Stimulated activated effector memory CD8-positive, alpha-beta T cell treated with anti-CD3 and anti-CD28 coated beads, Interleukin-12 subunit alpha, Interleukin-12 subunit beta, amount 100 ng/mL, for 72 hours (primary cell): ENCODE measurements at regions not wholly inside any gene's neighbourhood (a gene's known extent, or its start where the extent isn't known, plus 50 kb on each side); places are given as distances from the start of the nearest gene placed in this dataset.
"Not testable (repeated sequence)": the region's sequence is repeated elsewhere in the genome, so short reads cannot be mapped to it uniquely, and the experiment has no call there.

Experiments used
- ATAC-seq: fragments of 150-1000 bp; cut with Tn5 transposase; 2 replicates; pipeline ENCODE4 v1.10.0; 2021
- DNase-seq, 2 donors: peaks; one replicate each; pipeline ENCODE4 v3.0.0; 2021 to 2022; ENCODE audit warnings: low spot score in 2 of 2
- H3K27ac Mint-ChIP-seq: one replicate; pipeline ENCODE4 v1.8.0; 2022; ENCODE audit warnings: mild to moderate bottlenecking, mixed read lengths
- H3K36me3 Mint-ChIP-seq: one replicate; pipeline ENCODE4 v1.8.0; 2022; ENCODE audit warnings: mild to moderate bottlenecking, mixed read lengths
- H3K4me1 Mint-ChIP-seq: one replicate; pipeline ENCODE4 v1.8.0; 2022; ENCODE audit warnings: mixed read lengths
- H3K4me3 Mint-ChIP-seq: one replicate; pipeline ENCODE4 v1.8.0; 2022; ENCODE audit warnings: mild to moderate bottlenecking, mixed read lengths
- H3K9me3 Mint-ChIP-seq: one replicate; pipeline ENCODE4 v1.8.0; 2022; ENCODE audit warnings: mixed read lengths

- H3K36me3 Mint-ChIP-seq, H3K4me1 Mint-ChIP-seq, H3K4me3 Mint-ChIP-seq, H3K27ac Mint-ChIP-seq, ATAC-seq, DNase-seq: not testable (repeated sequence)
- peaks cover 18% of the 10 kb centered on the region for H3K9me3 Mint-ChIP-seq
Measured at GRCh38 chr5:174498575-174498974, 225.8 kb upstream of the MSX2 start.

- ATAC-seq = no peak
- no peak overlapping the region for H3K27ac Mint-ChIP-seq
- DNase-seq = no peak
- H3K4me1 Mint-ChIP-seq = no peaks in the 10 kb centered on the region
- no peak overlapping the region for H3K4me3 Mint-ChIP-seq
- peaks cover 16% of the 10 kb centered on the region for H3K9me3 Mint-ChIP-seq
- H3K36me3 Mint-ChIP-seq = no peaks in the 10 kb centered on the region
Measured at GRCh38 chr5:174500636-174501035, 223.7 kb upstream of the MSX2 start.

GRCh38 chr5:174501461-174502069 lies 222.8 kb upstream of the MSX2 start:
- DNase-seq = no peak
- Mint-ChIP-seq H3K4me3 (no peak overlapping the region), H3K36me3 (no peaks in the 10 kb centered on the region), H3K9me3 (peaks cover 16% of the 10 kb centered on the region), H3K4me1 (no peaks in the 10 kb centered on the region), H3K27ac (no peak overlapping the region)
- ATAC-seq = no peak

GRCh38 chr5:174503086-174503460 lies 221.3 kb upstream of the MSX2 start:
- no peak overlapping the region for H3K4me3 Mint-ChIP-seq
- H3K9me3 Mint-ChIP-seq = peaks cover 13% of the 10 kb centered on the region
- no peak for DNase-seq
- H3K27ac Mint-ChIP-seq = no peak overlapping the region
- ATAC-seq = no peak
- H3K4me1 Mint-ChIP-seq = no peaks in the 10 kb centered on the region
- no peaks in the 10 kb centered on the region for H3K36me3 Mint-ChIP-seq

GRCh38 chr5:174503461-174504265 lies 220.7 kb upstream of the MSX2 start:
- Mint-ChIP-seq H3K27ac (no peak overlapping the region), H3K4me1 (no peaks in the 10 kb centered on the region), H3K4me3 (no peak overlapping the region), H3K36me3 (no peaks in the 10 kb centered on the region), H3K9me3 (peaks cover 11% of the 10 kb centered on the region)
- ATAC-seq = no peak
- no peak for DNase-seq

GRCh38 chr5:174504266-174504726 lies 220.1 kb upstream of the MSX2 start:
- no peak overlapping the region for H3K27ac Mint-ChIP-seq
- no peak overlapping the region for H3K4me3 Mint-ChIP-seq
- ATAC-seq (no peak), DNase-seq (no peak)
- no peaks in the 10 kb centered on the region for H3K36me3 Mint-ChIP-seq
- H3K9me3 Mint-ChIP-seq = peaks cover 14% of the 10 kb centered on the region
- no peaks in the 10 kb centered on the region for H3K4me1 Mint-ChIP-seq

- no peaks in the 10 kb centered on the region for H3K4me1 Mint-ChIP-seq
- ATAC-seq (no peak), DNase-seq (no peak)
- peaks cover 6% of the 10 kb centered on the region for H3K9me3 Mint-ChIP-seq
- H3K27ac Mint-ChIP-seq = no peak overlapping the region
- no peaks in the 10 kb centered on the region for H3K36me3 Mint-ChIP-seq
- no peak overlapping the region for H3K4me3 Mint-ChIP-seq
Measured at GRCh38 chr5:174505621-174506020, 218.8 kb upstream of the MSX2 start.

- not testable (repeated sequence) for H3K4me3 Mint-ChIP-seq, ATAC-seq
Measured at GRCh38 chr5:174510782-174511453, 213.5 kb upstream of the MSX2 start.

GRCh38 chr5:174511714-174512253 lies 212.6 kb upstream of the MSX2 start:
- H3K4me1 Mint-ChIP-seq = no peaks in the 10 kb centered on the region
- no peak for ATAC-seq
- H3K9me3 Mint-ChIP-seq = peaks cover 9% of the 10 kb centered on the region
- H3K27ac Mint-ChIP-seq = no peak overlapping the region
- H3K4me3 Mint-ChIP-seq = no peak overlapping the region
- no peak for DNase-seq
- no peaks in the 10 kb centered on the region for H3K36me3 Mint-ChIP-seq

More at GRCh38 chr5:174510782-174511453, 213.5 kb upstream of the MSX2 start:
- not testable (repeated sequence) for H3K36me3 Mint-ChIP-seq, H3K9me3 Mint-ChIP-seq, DNase-seq, H3K4me1 Mint-ChIP-seq, H3K27ac Mint-ChIP-seq

GRCh38 chr5:174514325-174514724 lies 210.1 kb upstream of the MSX2 start:
- no peaks in the 10 kb centered on the region for H3K4me1 Mint-ChIP-seq
- no peak for DNase-seq
- ATAC-seq = no peak
- peaks cover 5% of the 10 kb centered on the region for H3K9me3 Mint-ChIP-seq
- H3K27ac Mint-ChIP-seq = no peak overlapping the region
- H3K36me3 Mint-ChIP-seq = no peaks in the 10 kb centered on the region
- no peak overlapping the region for H3K4me3 Mint-ChIP-seq

- Mint-ChIP-seq H3K4me3 (no peak overlapping the region), H3K4me1 (no peaks in the 10 kb centered on the region), H3K36me3 (no peaks in the 10 kb centered on the region), H3K9me3 (peaks cover 5% of the 10 kb centered on the region), H3K27ac (no peak overlapping the region)
- DNase-seq (no peak), ATAC-seq (no peak)
Measured at GRCh38 chr5:174514983-174515394, 209.4 kb upstream of the MSX2 start.

GRCh38 chr5:174516741-174517140 lies 207.6 kb upstream of the MSX2 start:
- DNase-seq = no peak
- Mint-ChIP-seq H3K4me1 (no peaks in the 10 kb centered on the region), H3K4me3 (no peak overlapping the region), H3K27ac (no peak overlapping the region), H3K36me3 (no peaks in the 10 kb centered on the region), H3K9me3 (peaks cover 9% of the 10 kb centered on the region)
- ATAC-seq = no peak

GRCh38 chr5:174518512-174518911 lies 205.9 kb upstream of the MSX2 start:
- Mint-ChIP-seq H3K4me1 (no peaks in the 10 kb centered on the region), H3K36me3 (no peaks in the 10 kb centered on the region), H3K9me3 (peaks cover 13% of the 10 kb centered on the region), H3K27ac (no peak overlapping the region), H3K4me3 (no peak overlapping the region)
- no peak for ATAC-seq
- DNase-seq = no peak

- H3K36me3 Mint-ChIP-seq = no peaks in the 10 kb centered on the region
- no peaks in the 10 kb centered on the region for H3K4me1 Mint-ChIP-seq
- ATAC-seq (no peak), DNase-seq (no peak)
- peaks cover 20% of the 10 kb centered on the region for H3K9me3 Mint-ChIP-seq
- H3K27ac Mint-ChIP-seq = no peak overlapping the region
- no peak overlapping the region for H3K4me3 Mint-ChIP-seq
Measured at GRCh38 chr5:174520420-174521396, 203.7 kb upstream of the MSX2 start.

- DNase-seq (no peak), ATAC-seq (no peak)
- H3K4me3 Mint-ChIP-seq = no peak overlapping the region
- peaks cover 20% of the 10 kb centered on the region for H3K9me3 Mint-ChIP-seq
- H3K4me1 Mint-ChIP-seq = no peaks in the 10 kb centered on the region
- H3K27ac Mint-ChIP-seq = no peak overlapping the region
- no peaks in the 10 kb centered on the region for H3K36me3 Mint-ChIP-seq
Measured at GRCh38 chr5:174521449-174521848, 202.9 kb upstream of the MSX2 start.
